Upper lobe of left lung (tissue), 6 donors: ENCODE measurements at regions not wholly inside any gene's neighbourhood (a gene's known extent, or its start where the extent isn't known, plus 50 kb on each side); places are given as distances from the start of the nearest gene placed in this dataset.

Source experiments
- ATAC-seq, 2 donors: fragments of 200-7000 bp; cut with Tn5 transposase; one replicate each; pipeline ENCODE4 v1.9.1; 2022; ENCODE audit warnings: mild to moderate bottlenecking in 2 of 2, moderate library complexity in 2 of 2; ENCODE audit not compliant: low FRiP score in 2 of 2
- DNase-seq, 2 donors: peaks; one replicate each; pipeline ENCODE4 v3.0.0-alpha.2; 2019 to 2020
- H3K27ac ChIP-seq, 4 donors: fragments of 200-600 bp; sonication (generic); one replicate each; pipeline ENCODE4 v1.5.1; 2016 to 2019
- H3K27me3 ChIP-seq, 4 donors: fragments of 200-600 bp; sonication (generic); one replicate each; pipeline ENCODE4 v1.5.1; 2017 to 2019
- H3K36me3 ChIP-seq, 4 donors: fragments of 200-600 bp; sonication (generic); one replicate each; pipeline ENCODE4 v1.5.1; 2016 to 2019
- H3K4me1 ChIP-seq, 4 donors: fragments of 200-600 bp; sonication (generic); one replicate each; pipeline ENCODE4 v1.5.1; 2018 to 2019
- H3K4me3 ChIP-seq, 4 donors: fragments of 200-600 bp; sonication (generic); one replicate each; pipeline ENCODE4 v1.5.1; 2017 to 2019; ENCODE audit warnings: mild to moderate bottlenecking in 2 of 4, moderate library complexity in 1 of 4
- H3K9me3 ChIP-seq, 4 donors: fragments of 200-600 bp; sonication (generic); one replicate each; pipeline ENCODE4 v1.5.1; 2018 to 2019
- CTCF ChIP-seq, 6 experiments: fragments of 450-650 bp in 4 of 6; fragments of 200-600 bp in 2 of 6; sonication (generic) in 2 of 6; IDR thresholded peaks; one replicate each; pipeline ENCODE4 v1.5.1; 2016 to 2019; ENCODE audit warnings: antibody characterized with exemption in 6 of 6
- EP300 ChIP-seq, 4 donors: sonication (generic); formaldehyde crosslinking; IDR thresholded peaks; one replicate each; pipeline ENCODE4 v1.5.1; 2017; ENCODE audit warnings: antibody characterized with exemption in 4 of 4, control low read depth in 2 of 4
- POLR2A ChIP-seq, 4 donors: fragments of 450-650 bp; IDR thresholded peaks; one replicate each; pipeline ENCODE4 v1.5.1; 2016 to 2017; ENCODE audit warnings: antibody characterized with exemption in 4 of 4, mild to moderate bottlenecking in 2 of 4
- POLR2AphosphoS5 ChIP-seq, 2 donors: sonication (generic); formaldehyde crosslinking; IDR thresholded peaks; one replicate each; pipeline ENCODE4 v1.5.1; 2017; ENCODE audit warnings: antibody characterized with exemption in 2 of 2
- WGBS, 2 donors: methylation state at CpG; one replicate each; pipeline ENCODE4 v1.1.5; 2017 to 2018; 5-methylcytosine and 5-hydroxymethylcytosine counted together
- donor health status: DM: no; HTN: no; CAD: no; lungs with moderate emphysema.
- donor health status: DM: no; HTN: yes; CAD: no; lungs with severe emphysema.

GRCh38 chr9:79057576-79057975 lies 514.2 kb upstream of the TLE4 start:
- no peaks in the 10 kb centered on the region for H3K4me1 ChIP-seq
- H3K27me3 ChIP-seq: no peaks in the 10 kb centered on the region
- no peak overlapping the region for H3K4me3 ChIP-seq
- H3K36me3 ChIP-seq: no peaks in the 10 kb centered on the region
- no peak for TF ChIP-seq POLR2AphosphoS5 (IDR thresholded peaks at IDR 0.05)
- TF ChIP-seq EP300 (IDR thresholded peaks at IDR 0.05): no peak
- TF ChIP-seq POLR2A (IDR thresholded peaks at IDR 0.05): no peak
- TF ChIP-seq CTCF (IDR thresholded peaks at IDR 0.05): no peak
- H3K27ac ChIP-seq: no peak overlapping the region
- DNase-seq (no peak), ATAC-seq (no peak)
- H3K9me3 ChIP-seq: no peaks in the 10 kb centered on the region

- no peaks in the 10 kb centered on the region for H3K27me3 ChIP-seq
- no peaks in the 10 kb centered on the region for H3K9me3 ChIP-seq
- H3K4me1 ChIP-seq: no peaks in the 10 kb centered on the region
- DNase-seq (no peak), ATAC-seq (no peak)
- H3K36me3 ChIP-seq: no peaks in the 10 kb centered on the region
- H3K27ac ChIP-seq: no peak overlapping the region
- 50 to 76% methylated on average over 1 of the region's 1 CpG for WGBS, 2 donors
- no peak overlapping the region for H3K4me3 ChIP-seq
- no peak for TF ChIP-seq EP300 (IDR thresholded peaks at IDR 0.05)
- TF ChIP-seq POLR2A (IDR thresholded peaks at IDR 0.05): no peak
Measured at GRCh38 chr9:79060766-79061165, 511.0 kb upstream of the TLE4 start.

GRCh38 chr9:79061752-79062616 lies 509.8 kb upstream of the TLE4 start:
- H3K36me3 ChIP-seq: no peaks in the 10 kb centered on the region
- TF ChIP-seq CTCF (IDR thresholded peaks at IDR 0.05) (no peak), POLR2AphosphoS5 (IDR thresholded peaks at IDR 0.05) (no peak), EP300 (IDR thresholded peaks at IDR 0.05) (no peak), POLR2A (IDR thresholded peaks at IDR 0.05) (no peak)
- ATAC-seq: no peak
- no peaks in the 10 kb centered on the region for H3K27me3 ChIP-seq
- no peak for DNase-seq
- H3K9me3 ChIP-seq: no peaks in the 10 kb centered on the region
- H3K4me1 ChIP-seq: no peaks in the 10 kb centered on the region
- H3K27ac ChIP-seq: no peak overlapping the region
- H3K4me3 ChIP-seq: no peak overlapping the region
- WGBS, 2 donors: 71 to 76% methylated on average over 7 of the region's 7 CpGs

GRCh38 chr9:79073201-79073600 lies 498.6 kb upstream of the TLE4 start:
- ATAC-seq: no peak
- 95 to 96% methylated on average over 3 of the region's 3 CpGs for WGBS, 2 donors
- no peak for TF ChIP-seq EP300 (IDR thresholded peaks at IDR 0.05)
- no peak for TF ChIP-seq CTCF (IDR thresholded peaks at IDR 0.05)
- TF ChIP-seq POLR2AphosphoS5 (IDR thresholded peaks at IDR 0.05): no peak
- no peak for TF ChIP-seq POLR2A (IDR thresholded peaks at IDR 0.05)
- no peaks in the 10 kb centered on the region for H3K9me3 ChIP-seq
- no peak overlapping the region for H3K4me3 ChIP-seq
- H3K4me1 ChIP-seq: no peaks in the 10 kb centered on the region
- H3K27me3 ChIP-seq: no peaks in the 10 kb centered on the region
- H3K36me3 ChIP-seq: no peaks in the 10 kb centered on the region
- DNase-seq: no peak
- no peak overlapping the region for H3K27ac ChIP-seq

- DNase-seq (no peak), ATAC-seq (no peak)
- H3K36me3 ChIP-seq: no peaks in the 10 kb centered on the region
- 44 to 46% methylated on average over 2 of the region's 2 CpGs for WGBS, 2 donors
- TF ChIP-seq CTCF (IDR thresholded peaks at IDR 0.05) (no peak), EP300 (IDR thresholded peaks at IDR 0.05) (no peak), POLR2AphosphoS5 (IDR thresholded peaks at IDR 0.05) (no peak), POLR2A (IDR thresholded peaks at IDR 0.05) (no peak)
- H3K9me3 ChIP-seq: no peaks in the 10 kb centered on the region
- no peaks in the 10 kb centered on the region for H3K27me3 ChIP-seq
- no peaks in the 10 kb centered on the region for H3K4me1 ChIP-seq
- H3K4me3 ChIP-seq: no peak overlapping the region
- no peak overlapping the region for H3K27ac ChIP-seq
Measured at GRCh38 chr9:79080536-79080935, 491.2 kb upstream of the TLE4 start.
